ENCODE measurements at regions not wholly inside any gene's neighbourhood (a gene's known extent, or its start where the extent isn't known, plus 50 kb on each side); places are given as distances from the start of the nearest gene placed in this dataset.

GRCh38 chr5:24385070-24385469 is 259.7 kb downstream of the CDH10 start:
- Histone ChIP-seq H3K27me3 (no peaks in the 10 kb centered on the region), H3K36me3 (no peaks in the 10 kb centered on the region), H3K27ac (no peak overlapping the region), H3K4me3 (no peak overlapping the region), H3K9me3 (no peaks in the 10 kb centered on the region), H3K4me1 (no peaks in the 10 kb centered on the region)
- intact Hi-C loops (cut with DNase I): no loop called here
- no peak for TF ChIP-seq POLR2AphosphoS5 (IDR thresholded peaks at IDR 0.05; ENCODE audit: insufficient read depth in 1 of 2, low read depth in 1 of 2)
- TF ChIP-seq CTCF (IDR thresholded peaks at IDR 0.05): no peak
- TF ChIP-seq POLR2A (IDR thresholded peaks at IDR 0.05): no peak
- no peak for DNase-seq (ENCODE audit: extremely low spot score in 2 of 2)

GRCh38 chr5:24385617-24386016 is 259.2 kb downstream of the CDH10 start:
- intact Hi-C loops (cut with DNase I): no loop called here

GRCh38 chr5:24388448-24388847 is 256.3 kb downstream of the CDH10 start:
- Histone ChIP-seq H3K9me3 (no peaks in the 10 kb centered on the region), H3K27me3 (no peaks in the 10 kb centered on the region), H3K36me3 (no peaks in the 10 kb centered on the region), H3K4me3 (no peak overlapping the region), H3K4me1 (no peaks in the 10 kb centered on the region), H3K27ac (no peak overlapping the region)
- TF ChIP-seq POLR2A (IDR thresholded peaks at IDR 0.05) (no peak), CTCF (IDR thresholded peaks at IDR 0.05) (no peak), POLR2AphosphoS5 (IDR thresholded peaks at IDR 0.05; ENCODE audit: insufficient read depth in 1 of 2, low read depth in 1 of 2) (no peak)
- DNase-seq (ENCODE audit: extremely low spot score in 2 of 2): no peak
- intact Hi-C loops (cut with DNase I): no loop called here

More at GRCh38 chr5:24385617-24386016, 259.2 kb downstream of the CDH10 start:
- DNase-seq (ENCODE audit: extremely low spot score in 2 of 2): no peak
- Histone ChIP-seq H3K27me3 (no peaks in the 10 kb centered on the region), H3K9me3 (no peaks in the 10 kb centered on the region), H3K36me3 (no peaks in the 10 kb centered on the region), H3K27ac (no peak overlapping the region), H3K4me3 (no peak overlapping the region), H3K4me1 (no peaks in the 10 kb centered on the region)
- no peak for TF ChIP-seq CTCF (IDR thresholded peaks at IDR 0.05)
- TF ChIP-seq POLR2A (IDR thresholded peaks at IDR 0.05): no peak
- TF ChIP-seq POLR2AphosphoS5 (IDR thresholded peaks at IDR 0.05; ENCODE audit: insufficient read depth in 1 of 2, low read depth in 1 of 2): no peak

GRCh38 chr5:24389968-24390367 is 254.8 kb downstream of the CDH10 start:
- no peak overlapping the region for H3K4me3 ChIP-seq
- no peak for DNase-seq (ENCODE audit: extremely low spot score in 2 of 2)
- no peaks in the 10 kb centered on the region for H3K4me1 ChIP-seq
- intact Hi-C loops (cut with DNase I): no loop called here
- H3K27me3 ChIP-seq: no peaks in the 10 kb centered on the region
- no peak overlapping the region for H3K27ac ChIP-seq
- H3K36me3 ChIP-seq: no peaks in the 10 kb centered on the region
- H3K9me3 ChIP-seq: no peaks in the 10 kb centered on the region
- no peak for TF ChIP-seq POLR2A (IDR thresholded peaks at IDR 0.05)
- no peak for TF ChIP-seq POLR2AphosphoS5 (IDR thresholded peaks at IDR 0.05; ENCODE audit: insufficient read depth in 1 of 2, low read depth in 1 of 2)
- no peak for TF ChIP-seq CTCF (IDR thresholded peaks at IDR 0.05)

- Histone ChIP-seq H3K27me3 (no peaks in the 10 kb centered on the region), H3K9me3 (no peaks in the 10 kb centered on the region), H3K36me3 (no peaks in the 10 kb centered on the region), H3K4me1 (no peaks in the 10 kb centered on the region), H3K4me3 (no peak overlapping the region), H3K27ac (no peak overlapping the region)
- TF ChIP-seq CTCF (IDR thresholded peaks at IDR 0.05): no peak
- intact Hi-C loops (cut with DNase I): no loop called here
- DNase-seq (ENCODE audit: extremely low spot score in 2 of 2): no peak
These were observed 253.0 kb downstream of the CDH10 start for GRCh38 chr5:24391816-24392215.
